ENCODE measurements at regions not wholly inside any gene's neighbourhood (a gene's known extent, or its start where the extent isn't known, plus 50 kb on each side); places are given as distances from the start of the nearest gene placed in this dataset.

DNA sequence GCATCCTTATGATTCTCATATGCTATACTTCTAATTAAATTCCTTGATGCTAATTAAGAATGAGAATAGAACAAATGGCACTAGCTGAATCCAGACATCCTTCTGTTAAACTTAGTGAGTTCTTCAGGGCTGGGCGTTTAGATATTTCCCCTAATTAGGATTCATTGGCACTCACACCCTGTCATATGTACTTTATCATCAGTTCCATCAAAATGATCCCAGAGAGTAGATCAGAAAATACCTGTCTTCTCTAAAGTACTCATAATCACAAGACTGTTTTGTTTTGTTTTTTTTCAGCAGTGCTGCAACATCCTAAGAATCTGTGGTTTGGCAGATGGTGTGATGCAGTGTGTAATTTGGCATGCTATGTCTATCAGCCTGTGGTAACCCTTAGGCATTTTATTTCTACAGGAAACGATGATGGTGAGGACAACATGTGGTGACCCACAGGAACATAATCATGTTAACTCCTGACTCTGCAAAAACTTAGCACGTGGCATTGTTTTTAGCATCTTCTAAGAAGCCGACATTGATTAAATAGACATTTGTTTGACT lies 2528.4 kb downstream of the ARAP2 start:
- TF ChIP-seq, protein P1, sequence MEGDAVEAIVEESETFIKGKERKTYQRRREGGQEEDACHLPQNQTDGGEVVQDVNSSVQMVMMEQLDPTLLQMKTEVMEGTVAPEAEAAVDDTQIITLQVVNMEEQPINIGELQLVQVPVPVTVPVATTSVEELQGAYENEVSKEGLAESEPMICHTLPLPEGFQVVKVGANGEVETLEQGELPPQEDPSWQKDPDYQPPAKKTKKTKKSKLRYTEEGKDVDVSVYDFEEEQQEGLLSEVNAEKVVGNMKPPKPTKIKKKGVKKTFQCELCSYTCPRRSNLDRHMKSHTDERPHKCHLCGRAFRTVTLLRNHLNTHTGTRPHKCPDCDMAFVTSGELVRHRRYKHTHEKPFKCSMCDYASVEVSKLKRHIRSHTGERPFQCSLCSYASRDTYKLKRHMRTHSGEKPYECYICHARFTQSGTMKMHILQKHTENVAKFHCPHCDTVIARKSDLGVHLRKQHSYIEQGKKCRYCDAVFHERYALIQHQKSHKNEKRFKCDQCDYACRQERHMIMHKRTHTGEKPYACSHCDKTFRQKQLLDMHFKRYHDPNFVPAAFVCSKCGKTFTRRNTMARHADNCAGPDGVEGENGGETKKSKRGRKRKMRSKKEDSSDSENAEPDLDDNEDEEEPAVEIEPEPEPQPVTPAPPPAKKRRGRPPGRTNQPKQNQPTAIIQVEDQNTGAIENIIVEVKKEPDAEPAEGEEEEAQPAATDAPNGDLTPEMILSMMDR (IDR thresholded peaks at IDR 0.05): no peak
- TF ChIP-seq TCF7L2 (IDR thresholded peaks at IDR 0.05; ENCODE audit: low read depth, low read length) (no peak), POLR2AphosphoS5 (IDR thresholded peaks at IDR 0.05; ENCODE audit: low read depth, low read length) (no peak)
- TF ChIP-seq, protein P2, sequence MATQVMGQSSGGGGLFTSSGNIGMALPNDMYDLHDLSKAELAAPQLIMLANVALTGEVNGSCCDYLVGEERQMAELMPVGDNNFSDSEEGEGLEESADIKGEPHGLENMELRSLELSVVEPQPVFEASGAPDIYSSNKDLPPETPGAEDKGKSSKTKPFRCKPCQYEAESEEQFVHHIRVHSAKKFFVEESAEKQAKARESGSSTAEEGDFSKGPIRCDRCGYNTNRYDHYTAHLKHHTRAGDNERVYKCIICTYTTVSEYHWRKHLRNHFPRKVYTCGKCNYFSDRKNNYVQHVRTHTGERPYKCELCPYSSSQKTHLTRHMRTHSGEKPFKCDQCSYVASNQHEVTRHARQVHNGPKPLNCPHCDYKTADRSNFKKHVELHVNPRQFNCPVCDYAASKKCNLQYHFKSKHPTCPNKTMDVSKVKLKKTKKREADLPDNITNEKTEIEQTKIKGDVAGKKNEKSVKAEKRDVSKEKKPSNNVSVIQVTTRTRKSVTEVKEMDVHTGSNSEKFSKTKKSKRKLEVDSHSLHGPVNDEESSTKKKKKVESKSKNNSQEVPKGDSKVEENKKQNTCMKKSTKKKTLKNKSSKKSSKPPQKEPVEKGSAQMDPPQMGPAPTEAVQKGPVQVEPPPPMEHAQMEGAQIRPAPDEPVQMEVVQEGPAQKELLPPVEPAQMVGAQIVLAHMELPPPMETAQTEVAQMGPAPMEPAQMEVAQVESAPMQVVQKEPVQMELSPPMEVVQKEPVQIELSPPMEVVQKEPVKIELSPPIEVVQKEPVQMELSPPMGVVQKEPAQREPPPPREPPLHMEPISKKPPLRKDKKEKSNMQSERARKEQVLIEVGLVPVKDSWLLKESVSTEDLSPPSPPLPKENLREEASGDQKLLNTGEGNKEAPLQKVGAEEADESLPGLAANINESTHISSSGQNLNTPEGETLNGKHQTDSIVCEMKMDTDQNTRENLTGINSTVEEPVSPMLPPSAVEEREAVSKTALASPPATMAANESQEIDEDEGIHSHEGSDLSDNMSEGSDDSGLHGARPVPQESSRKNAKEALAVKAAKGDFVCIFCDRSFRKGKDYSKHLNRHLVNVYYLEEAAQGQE (IDR thresholded peaks at IDR 0.05; ENCODE audit: insufficient read depth in 1 of 2, low read depth in 2 of 2, low read length in 1 of 2): no peak

Measured in Panc1 (cell line).